ENCODE measurements at regions not wholly inside any gene's neighbourhood (a gene's known extent, or its start where the extent isn't known, plus 50 kb on each side); places are given as distances from the start of the nearest gene placed in this dataset.

DNA sequence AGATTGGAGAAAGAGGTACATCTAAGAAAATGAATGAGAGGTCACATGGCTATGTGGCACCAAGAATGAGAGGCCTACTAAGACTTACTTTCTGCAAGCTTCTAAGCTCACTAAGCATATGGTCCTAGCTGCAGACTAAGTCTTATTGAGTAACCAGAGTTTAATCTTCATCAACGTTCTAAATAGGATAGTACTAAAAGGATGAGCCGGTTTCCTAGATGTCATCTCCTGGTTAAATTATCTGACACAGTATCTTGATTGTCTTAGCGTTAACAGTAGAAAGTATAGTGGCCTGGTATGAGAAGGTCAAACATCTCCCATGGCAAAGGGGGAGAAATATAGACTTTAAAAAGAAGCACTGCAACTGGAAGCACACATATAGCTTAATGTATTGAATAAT lies 448.1 kb downstream of the PDGFC start:
- TF ChIP-seq CTCF (IDR thresholded peaks at IDR 0.05) (no peak), MYC (IDR thresholded peaks at IDR 0.05; ENCODE audit: borderline replicate concordance, low read length) (no peak), POLR2A (IDR thresholded peaks at IDR 0.05; ENCODE audit: low read length) (no peak), POLR2AphosphoS2 (conservative IDR thresholded peaks at IDR 0.05; ENCODE audit: low read length) (no peak), TP53 (CRISPR knock-in tag; IDR thresholded peaks at IDR 0.05) (no peak), E2F6 (IDR thresholded peaks at IDR 0.05; ENCODE audit: borderline replicate concordance, low read depth) (no peak), JUNB (IDR thresholded peaks at IDR 0.05) (no peak), JUN (IDR thresholded peaks at IDR 0.05) (no peak), HOXA7 (CRISPR knock-in tag; IDR thresholded peaks at IDR 0.05) (no peak)

Data from A549 (cell line).